ENCODE measurements at regions not wholly inside any gene's neighbourhood (a gene's known extent, or its start where the extent isn't known, plus 50 kb on each side); places are given as distances from the start of the nearest gene placed in this dataset.
A peak's percentile ranks its signal among the peaks of the same experiment; 100 is the strongest.

DNA sequence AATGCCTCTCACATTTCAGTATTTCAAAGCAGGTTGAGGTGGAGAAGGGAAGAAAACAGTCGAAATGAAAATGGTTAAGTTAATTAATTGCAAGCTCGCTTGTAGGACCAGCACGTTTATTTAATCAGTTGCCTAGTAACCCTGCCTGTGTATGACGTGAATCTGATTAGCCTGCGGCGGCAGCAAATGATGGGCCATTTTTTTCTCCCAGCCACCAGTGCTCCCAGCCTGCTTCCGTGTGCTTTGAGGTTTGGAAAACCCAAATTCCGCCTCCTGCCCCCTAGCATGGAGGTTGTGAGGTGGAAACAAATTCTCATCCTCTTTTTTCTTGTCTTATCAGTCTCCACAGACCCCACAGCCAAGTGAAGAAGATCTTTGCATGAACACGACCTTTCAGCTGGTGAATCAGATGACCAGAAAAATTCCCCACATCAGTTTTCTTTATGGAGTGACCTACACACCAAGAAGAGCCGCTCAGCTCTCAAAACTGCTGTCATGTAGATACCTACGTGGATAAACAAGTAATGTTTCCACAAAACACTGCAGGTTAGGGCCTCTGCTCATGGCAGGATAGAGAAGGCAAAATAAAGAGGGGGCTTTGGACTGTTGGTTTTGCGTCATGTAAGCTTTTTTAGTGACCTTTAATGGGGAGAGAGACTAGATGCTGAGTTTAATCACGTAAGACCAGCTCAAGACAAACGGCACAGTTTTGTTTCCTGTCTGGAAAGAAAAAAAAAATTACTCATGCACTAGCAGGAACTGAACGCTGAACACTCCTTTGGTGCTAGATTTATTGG, 572.9 kb upstream of the NOX3 start:
- peak; percentile 31 for DNase-seq

DNA sequence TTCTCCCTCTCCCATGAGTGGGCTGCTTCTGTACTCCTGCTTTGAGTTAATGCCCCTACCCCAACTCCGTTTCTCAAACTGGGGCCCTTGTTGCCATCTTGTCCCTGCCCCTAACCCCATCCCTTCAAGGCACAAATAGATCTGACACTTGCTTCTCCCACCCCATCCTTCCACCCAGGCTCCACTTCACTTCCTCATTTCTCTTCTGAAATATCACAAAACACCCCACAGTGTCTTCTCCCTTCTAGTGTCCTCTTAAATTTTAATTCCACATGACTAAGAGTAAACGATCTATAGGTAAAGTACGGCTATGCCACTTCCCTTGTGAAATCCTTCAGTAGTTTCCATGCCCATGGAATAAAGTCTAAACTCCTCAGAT, 571.6 kb upstream of the NOX3 start:
- no peak for DNase-seq

- DNase-seq, result no peak
Observed at GRCh38 chr6:156026486-156027247, 571.0 kb upstream of the NOX3 start.

DNA sequence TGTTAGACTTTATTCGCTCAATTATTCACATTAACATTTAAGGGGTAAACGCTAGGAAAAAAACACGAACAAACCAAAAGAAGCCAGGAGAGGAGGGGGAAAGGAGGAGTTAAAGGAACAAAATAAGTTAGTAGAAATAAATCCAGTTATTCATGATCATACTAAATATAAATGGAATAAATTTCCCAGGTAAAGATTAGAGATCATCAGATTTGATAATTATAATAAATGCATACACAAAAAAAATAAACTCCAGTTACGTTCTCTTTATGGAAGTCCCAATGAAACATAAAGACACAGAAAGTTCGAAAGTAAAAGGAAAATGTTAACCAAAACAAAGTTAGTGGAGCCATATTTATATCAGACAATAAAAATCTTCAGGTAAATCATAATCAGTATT, 568.7 kb upstream of the NOX3 start:
- no peak for DNase-seq

DNA sequence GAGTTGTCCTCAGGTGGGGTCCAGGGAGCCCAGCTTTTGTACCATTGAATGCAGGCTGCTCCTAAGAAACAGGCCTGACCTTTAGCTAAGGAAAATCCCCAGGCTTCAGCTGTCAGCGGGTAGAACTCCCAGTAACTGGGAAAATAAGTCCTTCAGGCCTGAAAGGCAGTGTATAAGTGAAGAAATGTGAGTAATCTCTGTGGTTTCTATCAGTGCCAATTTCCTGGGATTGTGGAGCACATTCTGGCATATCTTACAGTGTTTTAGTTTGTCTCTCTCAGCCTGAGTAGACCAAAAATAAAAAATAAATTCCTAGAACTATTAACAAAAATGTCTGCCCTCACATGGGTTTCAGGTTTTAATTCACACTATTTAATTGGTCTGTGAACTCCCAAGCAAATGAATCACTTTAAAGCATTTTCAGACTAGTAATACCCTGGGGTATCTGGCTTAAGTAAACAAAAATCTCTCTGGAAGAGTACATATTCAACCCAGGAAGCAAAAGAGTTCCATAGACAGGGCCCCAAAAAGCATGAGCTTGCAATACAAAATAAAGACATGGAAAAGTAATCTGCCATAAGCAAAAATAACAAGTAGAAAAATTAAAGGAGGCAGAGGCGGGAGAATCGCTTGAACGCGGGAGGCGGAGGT, 566.2 kb upstream of the NOX3 start:
- DNase-seq, result no peak

DNA sequence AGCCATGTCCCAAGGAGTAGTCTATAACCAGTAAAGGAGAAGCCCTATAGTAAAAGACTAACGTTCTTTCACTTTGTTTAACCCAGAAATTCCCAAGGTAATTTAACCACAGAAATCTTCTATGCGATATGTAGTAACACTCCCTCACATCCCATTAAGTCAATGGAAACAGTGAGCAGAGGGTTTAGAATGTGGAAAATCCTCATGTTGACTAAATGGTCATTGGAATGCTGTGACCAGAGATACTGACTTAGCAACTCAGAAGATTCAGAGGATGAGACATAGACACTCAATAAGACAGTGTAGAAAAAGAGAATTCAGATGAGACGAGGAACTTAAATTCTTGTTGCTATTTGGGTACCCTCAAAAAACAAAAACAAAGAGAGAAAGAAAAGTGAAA, 562.2 kb upstream of the NOX3 start:
- DNase-seq, result no peak

DNA sequence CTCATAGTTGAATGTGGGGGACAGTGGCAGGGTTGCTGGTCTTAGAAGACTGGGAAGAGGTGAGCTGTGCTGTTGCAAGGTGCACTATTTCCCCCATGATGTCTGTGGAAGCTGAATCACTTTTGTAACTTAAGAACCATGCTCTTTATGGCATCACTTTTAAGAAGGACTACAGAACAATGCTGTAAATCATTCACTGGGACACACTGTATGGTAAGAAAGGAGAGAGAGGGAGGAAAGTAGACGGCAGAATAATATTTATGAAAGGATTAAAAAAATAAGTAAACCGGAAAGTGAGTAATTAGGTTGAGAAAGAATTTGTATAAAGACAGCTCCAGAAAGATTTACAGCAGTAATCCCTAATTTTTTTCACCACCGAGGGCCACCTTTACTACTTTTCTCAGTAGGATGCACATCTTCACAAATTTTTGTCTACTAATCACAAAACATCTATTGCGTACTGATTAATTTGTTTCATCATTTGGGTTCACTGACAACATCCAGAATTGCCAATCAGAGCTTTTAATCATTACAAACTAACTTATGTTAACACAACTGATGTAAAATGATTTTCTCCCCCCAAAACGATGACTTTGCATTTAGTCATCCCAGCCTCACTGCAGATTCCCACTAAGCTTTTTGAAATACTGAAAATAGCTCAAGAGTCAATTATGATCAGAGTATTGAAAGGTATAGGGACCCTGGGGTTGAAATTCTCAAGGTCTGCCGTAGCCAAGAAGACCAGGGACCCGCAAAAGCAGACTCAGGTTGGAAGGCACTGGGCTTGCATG, 560.7 kb upstream of the NOX3 start:
- no peak for DNase-seq

- DNase-seq, result no peak
Observed at GRCh38 chr6:156013155-156013554, 557.5 kb upstream of the NOX3 start.

DNA sequence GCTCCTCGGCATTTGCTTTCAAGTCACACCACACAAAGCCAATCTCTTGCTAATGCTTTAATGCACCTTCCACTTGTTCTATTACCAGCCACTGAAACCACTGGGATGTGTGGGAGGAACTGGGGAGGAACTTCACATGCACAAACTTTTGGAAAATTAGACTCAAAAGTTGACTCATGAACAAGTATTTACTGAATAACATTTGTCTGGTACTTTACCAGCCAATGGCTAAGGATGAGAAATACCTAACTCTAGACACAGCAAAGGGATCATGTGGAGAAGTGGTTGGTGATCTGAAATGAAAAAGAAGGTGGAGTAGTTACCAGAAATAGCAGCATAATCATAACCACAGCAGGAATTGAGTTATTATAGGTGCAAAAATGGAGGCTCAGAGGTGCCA, 554.0 kb upstream of the NOX3 start:
- no peak for DNase-seq

GRCh38 chr6:156004796-156005195, 549.2 kb upstream of the NOX3 start:
- DNase-seq, result no peak

- DNase-seq, result no peak
Observed at GRCh38 chr6:155996151-155996550, 540.5 kb upstream of the NOX3 start.

DNA sequence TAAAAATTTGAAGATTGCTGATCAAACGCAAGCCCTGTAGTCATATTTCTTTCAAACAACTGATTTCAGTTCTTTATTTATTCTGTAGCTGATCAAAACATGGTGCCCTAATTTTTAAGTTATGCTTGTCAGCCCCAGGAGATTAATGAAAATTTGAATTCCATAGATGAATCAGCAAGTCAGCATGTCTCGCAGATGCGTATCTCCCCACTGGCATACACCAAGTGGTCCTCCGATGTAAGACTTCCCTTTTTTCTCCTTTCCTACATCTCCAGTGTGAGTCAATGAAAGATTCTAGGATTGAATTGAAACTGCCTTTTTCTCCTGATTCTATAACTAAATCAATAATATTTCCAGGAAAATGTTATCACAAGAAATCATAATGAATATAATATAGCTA, 539.6 kb upstream of the NOX3 start:
- no peak for DNase-seq

- DNase-seq, result no peak
Observed at GRCh38 chr6:155994086-155994485, 538.4 kb upstream of the NOX3 start.

DNA sequence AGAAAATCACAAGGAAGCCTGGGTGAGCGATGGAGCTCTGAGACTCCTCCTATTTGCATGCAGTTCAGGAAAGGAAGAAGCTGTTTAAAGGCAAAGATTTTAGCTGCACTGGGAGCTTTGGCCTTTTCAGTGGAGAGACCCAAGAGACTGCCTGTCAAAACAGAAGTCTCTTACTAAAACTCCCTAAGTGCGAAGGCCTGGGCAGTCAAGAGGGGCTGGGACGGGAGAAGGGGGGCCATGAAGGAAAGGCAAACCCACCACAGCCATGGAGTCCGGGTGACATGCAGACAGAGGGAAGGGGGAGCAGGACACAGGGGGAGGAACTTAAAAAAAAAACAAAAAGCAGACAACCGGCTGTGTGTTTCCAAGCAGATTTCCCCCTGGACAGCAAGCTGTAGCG, 537.6 kb upstream of the NOX3 start:
- no peak for DNase-seq

- DNase-seq, result no peak
Observed at GRCh38 chr6:155985660-155986138, 530.1 kb upstream of the NOX3 start.

GRCh38 chr6:155980768-155981079, 525.1 kb upstream of the NOX3 start:
- no peak for DNase-seq

DNA sequence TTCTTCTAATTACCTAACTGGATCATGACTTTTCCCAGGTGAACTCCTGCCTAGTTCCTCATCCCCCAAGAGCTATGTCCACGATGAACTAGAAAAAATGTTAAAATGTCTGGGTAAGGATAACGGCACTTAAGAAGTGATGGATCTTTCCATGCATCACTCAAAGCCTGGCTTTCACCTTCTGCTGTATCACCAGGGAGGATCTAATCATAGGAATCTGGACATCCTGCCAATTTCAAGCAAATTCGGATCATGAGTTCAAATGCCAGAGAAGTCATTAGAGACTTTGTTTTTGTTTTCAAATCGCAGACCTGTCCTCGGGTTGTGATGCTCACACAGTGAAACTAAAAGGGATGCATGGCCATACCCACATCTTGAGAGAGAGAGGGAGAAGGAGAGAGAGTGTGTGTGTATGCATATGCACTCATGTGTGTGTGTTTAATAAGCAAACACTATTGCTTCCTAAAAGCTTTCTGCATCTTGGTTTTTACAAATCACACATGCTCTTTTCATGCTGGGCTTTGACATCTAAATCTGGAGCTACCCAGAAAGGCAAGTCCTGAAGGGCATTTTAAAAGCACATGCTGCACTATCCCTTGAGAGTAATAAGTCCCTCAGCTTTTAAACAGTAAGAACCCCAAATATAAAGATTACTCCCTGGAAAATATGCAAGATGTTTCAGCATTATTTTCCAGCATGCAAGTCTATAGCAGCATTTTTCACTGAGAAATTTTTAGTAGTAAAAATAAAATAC, 524.6 kb upstream of the NOX3 start:
- DNase-seq, result no peak

DNA sequence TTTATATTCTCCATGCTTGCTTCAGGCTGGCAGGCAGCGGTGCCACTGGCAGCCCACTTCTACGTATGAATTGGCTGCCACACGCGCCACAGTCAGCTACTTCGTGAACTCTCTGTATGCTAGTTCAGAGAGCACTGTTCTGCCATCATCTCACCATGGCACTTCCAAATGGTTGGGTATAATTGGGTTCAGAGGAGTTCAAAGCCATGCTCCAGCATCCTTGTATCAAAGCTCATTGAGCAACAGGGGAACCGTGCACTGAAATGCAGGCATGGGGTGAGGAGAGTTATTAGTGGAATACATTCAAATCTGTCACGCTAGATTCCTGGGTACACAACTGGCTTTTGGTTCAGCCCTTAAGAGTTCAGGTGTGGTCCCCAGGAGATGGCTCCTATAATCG, 519.9 kb upstream of the NOX3 start:
- DNase-seq, result no peak

DNA sequence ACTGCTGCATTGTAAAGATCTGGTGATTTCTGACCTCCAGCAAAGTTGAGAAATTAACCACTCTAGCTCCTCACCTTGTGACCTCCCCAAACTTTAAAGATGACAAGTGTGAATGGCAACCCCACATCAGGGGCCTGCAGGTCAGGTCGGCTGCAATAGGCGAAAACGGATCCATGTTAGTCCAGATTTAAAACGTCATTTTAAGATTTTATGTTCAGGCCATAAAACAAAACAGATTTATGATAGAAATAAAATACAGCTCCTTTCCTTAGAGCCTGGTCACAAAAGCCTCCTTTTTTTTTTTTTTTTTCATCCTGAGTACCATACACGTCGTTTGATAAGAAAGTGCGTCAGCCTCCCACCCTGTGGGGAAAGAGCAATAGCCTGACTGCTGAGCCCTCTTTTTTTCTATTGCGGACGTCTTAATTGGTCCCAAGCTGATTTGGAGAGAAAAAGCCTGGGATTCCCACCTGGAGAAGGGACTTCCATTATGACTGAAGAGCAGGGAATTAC, 519.2 kb upstream of the NOX3 start:
- DNase-seq, result no peak

- no peak for DNase-seq
Observed at GRCh38 chr6:155974359-155974758, 518.7 kb upstream of the NOX3 start.

DNA sequence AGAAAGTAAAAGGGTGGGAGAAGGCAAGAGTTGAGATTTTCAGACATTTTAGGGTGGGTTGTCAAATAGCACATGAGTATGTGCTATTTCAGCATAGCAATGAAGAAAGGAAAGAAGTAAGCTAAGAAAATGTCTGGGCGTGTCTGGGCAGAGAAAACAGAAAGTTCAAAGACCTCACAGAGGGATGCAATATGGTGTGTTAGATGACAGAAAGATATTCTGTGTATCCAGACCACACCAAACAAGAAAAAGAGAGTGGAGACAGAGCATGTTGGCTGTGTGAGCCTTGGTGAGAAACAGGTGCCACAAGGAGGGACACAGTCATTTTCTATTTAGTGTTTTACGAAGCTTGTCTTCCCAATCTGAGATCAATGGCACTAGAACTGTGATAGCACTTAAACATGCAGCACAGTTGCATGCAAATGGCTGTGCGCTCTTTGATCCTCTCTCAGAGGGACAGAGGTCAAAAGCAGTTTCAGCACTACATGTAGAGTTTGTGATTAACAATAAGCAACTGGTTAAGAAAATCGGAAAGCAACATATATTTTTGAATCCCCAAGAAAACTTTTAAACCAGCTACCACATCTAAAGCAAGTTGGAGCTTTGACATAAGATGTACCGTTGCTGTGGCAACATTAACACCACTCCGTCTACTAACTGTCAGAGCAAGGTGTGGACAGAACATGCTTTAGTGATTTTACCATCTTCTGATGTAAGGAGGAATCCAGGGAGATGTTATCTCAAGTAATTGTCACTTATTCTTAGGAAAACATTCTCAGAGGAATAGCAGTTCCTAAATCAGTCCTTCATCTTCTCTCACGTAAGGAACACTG, 515.5 kb upstream of the NOX3 start:
- no peak for DNase-seq
